Inflammatory macrophage treated with lipopolysaccharide for 4 hours (primary cell): ENCODE measurements at regions not wholly inside any gene's neighbourhood (a gene's known extent, or its start where the extent isn't known, plus 50 kb on each side); places are given as distances from the start of the nearest gene placed in this dataset.

Experiments
- DNase-seq: peaks from one replicate; pipeline ENCODE4 v3.0.0-alpha.2; 2020

- DNase-seq = no peak
These were observed 428.0 kb downstream of the SLITRK6 start for GRCh38 chr13:85371254-85371653.

GRCh38 chr13:85368686-85369085 is 430.5 kb downstream of the SLITRK6 start:
- no peak for DNase-seq

DNA sequence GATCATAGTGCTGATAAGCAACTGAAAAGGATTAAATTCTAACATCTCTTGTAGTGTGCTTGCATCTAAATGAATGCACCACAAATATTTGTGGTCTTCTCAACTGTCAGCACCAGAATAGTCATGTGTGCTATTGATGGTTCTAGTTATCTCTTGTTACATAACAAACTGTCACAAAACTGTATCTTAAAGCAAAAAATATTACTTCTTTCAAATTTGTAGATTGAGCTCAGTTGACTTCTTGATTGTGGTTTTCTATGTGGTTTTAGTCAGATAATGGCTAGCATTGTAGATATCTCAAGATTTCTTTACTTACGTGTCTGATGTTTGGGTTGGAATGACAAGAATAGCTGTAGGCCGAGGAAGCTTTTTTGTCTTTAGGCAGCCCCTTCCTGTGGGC is 431.3 kb downstream of the SLITRK6 start:
- no peak for DNase-seq

DNA sequence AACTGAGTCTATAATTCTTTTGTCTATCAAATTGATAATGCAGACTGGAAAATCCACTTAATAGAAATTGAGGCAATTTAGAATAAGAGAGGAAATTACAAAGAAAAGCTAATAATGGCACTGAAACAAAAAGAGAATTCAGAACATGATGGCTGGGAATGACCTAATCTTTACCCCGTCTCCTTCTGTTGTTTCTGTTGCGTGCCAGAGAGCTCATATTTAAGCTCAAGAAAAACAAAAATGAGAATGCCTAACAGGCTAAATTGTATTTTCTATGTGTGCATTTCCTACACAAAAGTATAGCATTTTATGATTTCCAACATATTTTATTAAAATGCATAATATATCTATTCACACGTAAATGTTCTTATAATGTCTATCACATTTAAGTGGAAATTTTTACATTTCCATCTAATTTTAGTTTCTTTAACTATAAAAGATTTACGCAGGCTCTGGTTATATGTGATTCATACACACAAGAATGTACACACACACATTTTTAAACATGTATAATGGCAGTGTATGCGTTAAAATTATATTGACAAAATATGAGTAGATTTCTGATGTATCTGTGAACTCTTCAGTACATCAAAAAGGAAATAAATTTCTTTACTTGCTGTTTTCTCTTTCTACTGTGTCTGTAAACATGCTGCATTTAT is 432.3 kb downstream of the SLITRK6 start:
- DNase-seq = no peak

GRCh38 chr13:85363504-85363903 is 435.7 kb downstream of the SLITRK6 start:
- no peak for DNase-seq

DNA sequence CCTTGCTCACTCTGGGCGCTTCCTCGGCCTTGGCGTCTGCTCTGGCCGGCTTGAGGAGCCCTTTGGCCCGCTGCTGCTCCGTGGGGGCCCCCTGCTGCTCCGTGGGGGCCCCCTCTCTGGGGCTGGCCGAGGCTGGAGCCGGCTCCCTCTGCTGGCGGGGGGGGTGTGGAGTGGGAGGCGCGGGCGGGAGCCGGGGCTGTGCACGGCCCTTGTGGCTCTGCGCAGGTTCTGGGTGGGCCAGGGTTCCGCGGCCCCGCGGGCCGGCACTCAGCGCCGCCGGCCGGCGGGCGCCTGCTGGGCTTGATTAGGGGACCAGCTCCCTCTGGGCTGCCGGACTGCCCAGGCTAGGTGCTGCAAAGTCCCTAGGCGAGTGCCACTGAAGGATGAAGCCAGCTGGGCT is 436.2 kb downstream of the SLITRK6 start:
- DNase-seq = no peak

DNA sequence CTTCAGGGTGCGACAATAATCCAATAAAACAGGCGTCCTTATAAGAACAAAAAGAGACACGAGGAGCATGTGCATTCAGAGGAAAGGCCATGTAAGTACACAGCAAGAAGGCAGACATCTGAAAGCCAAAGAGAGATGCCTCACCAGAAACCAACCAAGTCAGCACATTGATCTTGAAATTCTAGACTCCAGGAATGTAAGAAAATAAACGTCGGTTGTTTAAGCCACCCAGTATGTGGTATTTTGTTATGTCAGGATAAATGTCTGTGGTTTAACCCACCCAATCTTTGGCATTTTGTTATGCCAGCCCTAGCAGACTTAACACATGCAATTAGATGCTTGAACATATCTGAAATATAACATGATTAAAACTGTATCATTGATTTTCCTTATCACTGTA is 452.0 kb downstream of the SLITRK6 start:
- DNase-seq = no peak

DNA sequence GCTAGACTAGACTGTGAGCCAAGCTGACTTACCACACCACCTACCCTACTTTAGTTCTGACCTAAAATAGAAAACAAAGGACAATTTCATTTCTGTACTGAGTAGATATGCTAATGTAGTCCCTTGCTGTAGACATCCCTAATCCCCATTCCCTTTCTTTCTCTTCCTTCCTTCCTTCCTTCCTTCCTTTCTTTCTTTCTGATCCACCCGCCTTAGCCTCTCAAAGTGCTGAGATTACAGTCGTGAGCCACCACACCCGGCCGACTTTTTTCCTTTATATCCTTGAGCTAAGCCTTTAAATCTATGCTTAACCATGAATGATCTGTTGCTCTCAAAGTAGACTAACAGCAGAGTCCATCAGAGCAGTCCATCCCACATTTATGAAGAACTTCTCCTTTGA is 465.0 kb downstream of the SLITRK6 start:
- no peak for DNase-seq

GRCh38 chr13:85333506-85334020 is 465.7 kb downstream of the SLITRK6 start:
- DNase-seq = no peak

DNA sequence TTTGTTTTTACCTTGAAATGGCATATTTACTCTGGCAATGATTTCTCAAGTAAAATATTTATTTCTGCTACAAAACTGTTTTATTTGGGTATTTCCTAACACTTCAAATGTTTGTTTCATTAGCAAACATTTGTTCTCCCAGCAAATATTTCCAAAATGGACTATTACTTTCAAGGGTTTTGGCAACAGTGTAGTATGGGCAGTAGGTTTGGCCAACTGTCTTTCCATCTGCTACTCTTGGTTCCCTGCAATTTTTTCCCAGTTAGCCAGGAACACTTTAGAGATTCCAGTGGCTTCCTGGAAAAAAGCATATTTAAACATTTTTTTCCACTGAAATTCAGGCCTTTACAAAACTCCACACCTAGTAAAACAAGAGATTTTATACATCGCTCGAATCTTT is 466.6 kb downstream of the SLITRK6 start:
- no peak for DNase-seq

DNA sequence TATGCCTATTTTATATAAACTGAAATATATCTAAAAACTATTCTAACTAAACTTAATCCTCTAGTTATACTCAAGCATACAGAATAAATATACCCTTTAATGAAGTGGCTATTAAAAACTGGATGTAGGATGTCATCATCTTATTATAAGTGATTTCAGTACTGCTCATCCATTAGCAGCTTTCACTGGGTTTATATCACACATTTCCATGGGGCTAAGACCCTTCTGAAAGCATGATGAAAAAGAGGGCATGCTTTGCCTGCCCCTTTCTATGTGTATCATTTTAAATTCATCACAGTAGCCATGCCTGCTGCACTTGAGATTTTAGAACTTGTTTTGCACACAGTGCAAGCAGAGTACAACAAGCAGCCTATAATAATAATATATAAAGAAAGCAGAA is 477.5 kb downstream of the SLITRK6 start:
- no peak for DNase-seq

DNA sequence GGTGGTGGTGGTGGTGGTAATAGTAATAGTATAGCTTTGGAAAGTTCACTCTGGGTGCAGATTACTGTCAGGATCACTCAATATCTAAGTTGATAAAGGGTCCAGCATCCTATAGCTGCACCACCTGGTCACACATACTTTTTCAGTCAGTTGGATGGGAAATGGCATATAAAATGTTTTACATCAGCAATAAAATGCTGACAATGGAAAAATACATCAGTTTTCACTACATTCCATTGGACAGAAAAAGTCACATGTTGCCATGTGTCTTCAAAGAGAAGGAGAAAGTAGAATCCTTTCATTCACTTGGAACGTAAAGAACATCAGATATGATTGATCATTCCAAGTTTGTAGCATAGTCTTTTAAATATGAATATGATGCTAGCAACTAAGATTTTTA is 481.4 kb downstream of the SLITRK6 start:
- no peak for DNase-seq

DNA sequence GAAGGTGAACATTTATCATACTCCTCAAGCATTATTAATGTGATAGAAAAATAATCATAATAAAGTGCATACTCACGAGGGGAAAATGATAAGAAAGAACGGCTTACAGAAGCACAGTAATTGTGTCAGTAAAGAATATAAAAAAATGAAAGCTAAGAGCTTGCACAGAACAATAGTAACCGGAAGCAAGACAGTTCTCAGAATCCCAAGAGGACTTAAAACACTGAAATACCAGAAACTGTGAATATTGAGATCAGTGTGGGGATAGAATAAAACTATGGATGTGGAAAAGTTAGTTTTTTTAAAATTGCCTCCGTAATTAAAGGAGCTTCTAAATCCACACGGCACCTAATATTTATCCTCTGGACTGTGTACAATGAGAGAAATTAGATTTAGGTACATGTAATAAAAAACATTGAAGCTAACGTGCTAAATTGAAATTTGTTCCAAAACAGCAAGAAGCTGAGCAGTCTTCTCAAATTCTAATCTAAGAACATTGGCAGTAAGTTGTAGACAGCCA is 482.7 kb downstream of the SLITRK6 start:
- no peak for DNase-seq

DNA sequence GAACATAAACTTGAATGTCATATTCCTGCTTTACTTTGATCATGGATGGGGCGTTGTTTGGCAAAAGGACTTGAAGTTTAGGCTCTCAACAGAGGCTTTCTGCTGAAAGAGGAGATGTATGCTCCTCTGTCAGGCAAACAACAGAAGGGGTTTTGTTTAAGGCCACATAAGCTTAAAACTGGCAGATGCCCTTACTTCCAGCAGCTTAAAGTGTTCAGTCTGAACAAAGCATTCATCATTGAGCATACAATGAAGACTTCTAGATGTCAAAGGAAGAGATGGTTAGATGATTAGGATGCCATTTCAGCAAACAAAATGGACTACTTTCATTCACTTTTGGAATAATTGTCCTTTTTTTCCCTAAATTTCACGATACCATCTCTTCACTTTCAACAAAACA is 484.5 kb downstream of the SLITRK6 start:
- no peak for DNase-seq

- DNase-seq = no peak
These were observed 485.3 kb downstream of the SLITRK6 start for GRCh38 chr13:85313761-85314503.

DNA sequence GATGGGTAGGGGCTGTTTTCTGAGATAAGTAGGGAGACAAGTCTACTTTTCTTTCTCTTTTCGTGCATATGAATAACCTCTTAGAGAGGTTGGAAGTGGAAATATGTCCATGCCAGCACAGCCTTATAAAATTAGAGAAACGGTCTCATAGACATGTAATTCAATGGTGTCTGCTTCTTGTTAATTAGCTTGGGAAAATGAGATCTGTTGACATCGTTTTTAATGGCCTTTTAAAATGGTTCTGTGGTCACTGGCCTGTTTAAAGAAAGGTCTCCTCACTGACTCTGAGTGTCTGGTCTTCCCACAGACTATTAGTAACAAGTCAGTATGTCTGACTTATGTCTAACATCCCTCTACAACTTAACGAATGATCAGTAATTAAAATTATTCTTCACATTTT is 487.1 kb downstream of the SLITRK6 start:
- no peak for DNase-seq

- DNase-seq = no peak
These were observed 495.6 kb downstream of the SLITRK6 start for GRCh38 chr13:85303630-85304029.

DNA sequence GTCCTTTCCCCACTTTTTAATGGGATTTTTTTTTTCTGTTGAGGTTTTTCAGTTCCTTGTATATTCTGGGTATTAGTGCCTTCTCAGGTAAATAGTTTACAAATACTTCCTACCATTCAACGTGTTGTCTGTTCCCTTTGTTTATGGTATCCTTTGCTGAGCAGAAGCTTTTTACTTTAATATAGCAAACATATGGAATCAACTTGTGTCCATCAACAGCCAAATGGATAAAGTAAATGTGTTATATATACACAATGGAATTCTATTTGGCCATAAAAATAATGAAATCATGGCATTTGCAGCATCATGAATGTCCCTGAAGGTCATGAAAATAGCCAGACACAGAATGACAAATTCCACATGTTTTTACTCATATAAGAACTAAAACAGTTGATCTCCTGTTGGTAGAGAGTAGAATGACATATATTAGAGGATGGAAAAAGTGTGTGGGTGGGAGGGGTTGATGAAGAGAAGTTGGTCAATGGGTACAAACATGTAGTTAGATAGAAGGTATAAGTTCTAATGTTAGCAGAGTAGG is 500.8 kb downstream of the SLITRK6 start:
- no peak for DNase-seq

DNA sequence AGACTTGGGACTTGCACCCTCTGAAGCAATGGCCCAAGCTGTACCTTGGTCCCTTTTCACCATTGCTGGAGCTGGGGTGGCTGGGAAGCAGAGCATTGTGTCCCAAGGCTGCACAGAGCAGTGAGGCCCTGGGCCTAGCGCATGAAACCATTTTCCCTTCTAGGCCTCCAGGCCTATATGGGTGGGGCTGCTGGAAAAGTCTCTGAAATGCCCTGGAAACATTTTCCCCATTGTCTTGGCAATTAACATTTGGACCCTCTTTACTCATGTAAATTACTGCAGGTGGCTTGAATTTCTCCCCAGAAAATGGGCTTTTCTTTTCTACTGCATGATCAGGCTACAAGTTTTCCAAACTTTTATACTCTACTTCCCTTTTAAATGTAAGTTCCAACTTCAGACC is 510.5 kb downstream of the SLITRK6 start:
- DNase-seq = no peak

DNA sequence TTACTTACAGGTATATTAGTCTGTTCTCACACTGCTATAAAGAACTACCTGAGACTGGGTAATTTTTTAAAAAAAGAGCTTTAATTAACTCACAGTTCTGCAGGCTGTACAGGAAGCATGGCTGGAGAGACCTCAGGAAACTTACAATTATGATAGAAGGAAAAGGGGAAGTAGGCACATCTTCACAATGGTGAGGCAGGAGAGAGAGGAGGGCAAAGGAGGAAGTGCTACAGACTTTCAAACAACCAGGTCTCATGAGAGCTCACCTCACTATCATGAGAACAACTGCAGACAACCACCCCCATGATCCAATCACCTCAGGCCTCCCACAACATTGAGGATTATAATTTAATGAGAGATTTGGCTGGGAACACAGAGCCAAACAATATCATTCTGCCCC is 511.7 kb downstream of the SLITRK6 start:
- DNase-seq = no peak

GRCh38 chr13:85286081-85286480 is 513.1 kb downstream of the SLITRK6 start:
- DNase-seq = no peak

DNA sequence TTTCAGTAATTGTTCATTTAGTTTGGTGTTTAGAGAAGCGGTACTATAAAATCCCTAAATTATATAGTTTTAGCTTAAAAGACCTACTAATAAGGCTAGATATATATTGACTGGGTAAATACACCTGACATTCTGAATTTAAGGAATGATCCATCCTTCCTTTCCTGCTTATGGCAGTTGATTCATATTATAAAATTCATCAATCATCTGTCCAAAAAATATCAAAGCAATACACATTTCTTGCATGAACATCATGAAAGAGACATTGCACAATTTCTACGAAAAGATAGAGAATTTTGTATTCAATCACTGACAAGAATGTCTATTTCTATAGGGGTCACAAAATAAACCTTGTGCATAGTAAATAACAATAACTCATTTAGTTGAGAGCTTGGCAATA is 514.9 kb downstream of the SLITRK6 start:
- no peak for DNase-seq

DNA sequence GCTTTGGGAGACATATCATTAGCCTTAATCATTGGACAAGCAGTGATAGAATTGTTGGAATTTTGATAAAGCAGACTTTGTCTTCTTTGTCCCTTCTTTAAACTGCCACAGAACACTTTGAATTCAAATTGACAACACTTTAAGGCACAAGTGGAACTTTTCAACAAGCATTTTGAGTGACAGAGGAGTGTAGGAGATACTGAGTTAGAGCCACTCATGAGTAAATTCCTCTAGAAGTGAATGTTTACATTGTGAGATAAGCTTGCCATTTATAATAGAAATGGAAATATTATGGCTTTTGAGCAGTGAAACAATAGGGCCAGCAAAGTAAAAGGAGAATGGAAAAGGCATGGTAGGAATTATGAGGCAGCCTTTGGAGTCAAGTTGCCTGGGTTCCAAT is 515.8 kb downstream of the SLITRK6 start:
- no peak for DNase-seq

- DNase-seq = no peak
These were observed 516.3 kb downstream of the SLITRK6 start for GRCh38 chr13:85282876-85283275.
